COLO829 (cell line): ENCODE measurements at regions not wholly inside any gene's neighbourhood (a gene's known extent, or its start where the extent isn't known, plus 50 kb on each side); places are given as distances from the start of the nearest gene placed in this dataset.

Experiments
- DNase-seq: peaks from one replicate; pipeline ENCODE4 v3.0.0; 2012; ENCODE audit warnings: low spot score

GRCh38 chr13:85742355-85742754 is 56.9 kb downstream of the SLITRK6 start:
- no peak for DNase-seq

- DNase-seq = no peak
These were observed 58.2 kb downstream of the SLITRK6 start for GRCh38 chr13:85741017-85741416.

GRCh38 chr13:85738696-85739320 is 60.4 kb downstream of the SLITRK6 start:
- no peak for DNase-seq

- no peak for DNase-seq
These were observed 61.3 kb downstream of the SLITRK6 start for GRCh38 chr13:85737952-85738351.

GRCh38 chr13:85729296-85729695 is 69.9 kb downstream of the SLITRK6 start:
- peak; percentile 3 for DNase-seq

GRCh38 chr13:85728811-85729210 is 70.4 kb downstream of the SLITRK6 start:
- no peak for DNase-seq

- DNase-seq = no peak
These were observed 73.8 kb downstream of the SLITRK6 start for GRCh38 chr13:85725433-85725832.

GRCh38 chr13:85724546-85725432 is 74.4 kb downstream of the SLITRK6 start:
- no peak for DNase-seq

- DNase-seq = no peak
These were observed 79.5 kb downstream of the SLITRK6 start for GRCh38 chr13:85719749-85720148.

- DNase-seq = no peak
These were observed 81.3 kb downstream of the SLITRK6 start for GRCh38 chr13:85717921-85718320.

- DNase-seq = no peak
These were observed 88.7 kb downstream of the SLITRK6 start for GRCh38 chr13:85710545-85710944.

GRCh38 chr13:85709721-85710120 is 89.5 kb downstream of the SLITRK6 start:
- DNase-seq = no peak

GRCh38 chr13:85709072-85709471 is 90.1 kb downstream of the SLITRK6 start:
- DNase-seq = no peak

GRCh38 chr13:85700906-85701305 is 98.3 kb downstream of the SLITRK6 start:
- DNase-seq = no peak

GRCh38 chr13:85698256-85698655 is 101.0 kb downstream of the SLITRK6 start:
- DNase-seq = no peak

GRCh38 chr13:85694992-85695391 is 104.2 kb downstream of the SLITRK6 start:
- DNase-seq = no peak

- no peak for DNase-seq
These were observed 105.2 kb downstream of the SLITRK6 start for GRCh38 chr13:85693889-85694511.

GRCh38 chr13:85690368-85690767 is 108.9 kb downstream of the SLITRK6 start:
- DNase-seq = no peak

- DNase-seq = no peak
These were observed 113.8 kb downstream of the SLITRK6 start for GRCh38 chr13:85685436-85685835.

- no peak for DNase-seq
These were observed 123.9 kb downstream of the SLITRK6 start for GRCh38 chr13:85675151-85675907.

GRCh38 chr13:85671336-85671735 is 127.9 kb downstream of the SLITRK6 start:
- DNase-seq = no peak

- DNase-seq = no peak
These were observed 132.9 kb downstream of the SLITRK6 start for GRCh38 chr13:85666356-85666755.
